Hepatocyte (in vitro differentiated cells): ENCODE measurements at regions not wholly inside any gene's neighbourhood (a gene's known extent, or its start where the extent isn't known, plus 50 kb on each side); places are given as distances from the start of the nearest gene placed in this dataset.
"Not testable (repeated sequence)": the region's sequence is repeated elsewhere in the genome, so short reads cannot be mapped to it uniquely, and the experiment has no call there.

Source experiments
- CTCF ChIP-seq: fragments of 200-600 bp; sonication (generic); IDR thresholded peaks from 2 replicates; pipeline ENCODE4 v1.5.1; 2016; ENCODE audit warnings: antibody characterized with exemption, mild to moderate bottlenecking; ENCODE audit not compliant: poor library complexity
- EZH2 ChIP-seq: fragments of 200-600 bp; sonication (generic); IDR thresholded peaks from 2 replicates; pipeline ENCODE4 v1.6.1; 2016; ENCODE audit warnings: antibody characterized with exemption, mild to moderate bottlenecking, borderline replicate concordance
- EZH2phosphoT487 ChIP-seq: fragments of 200-600 bp; sonication (generic); IDR thresholded peaks from one replicate; pipeline ENCODE4 v1.6.1; 2018; ENCODE audit warnings: antibody characterized with exemption, mild to moderate bottlenecking, low read depth, moderate library complexity; ENCODE audit not compliant: unreplicated experiment, severe bottlenecking

DNA sequence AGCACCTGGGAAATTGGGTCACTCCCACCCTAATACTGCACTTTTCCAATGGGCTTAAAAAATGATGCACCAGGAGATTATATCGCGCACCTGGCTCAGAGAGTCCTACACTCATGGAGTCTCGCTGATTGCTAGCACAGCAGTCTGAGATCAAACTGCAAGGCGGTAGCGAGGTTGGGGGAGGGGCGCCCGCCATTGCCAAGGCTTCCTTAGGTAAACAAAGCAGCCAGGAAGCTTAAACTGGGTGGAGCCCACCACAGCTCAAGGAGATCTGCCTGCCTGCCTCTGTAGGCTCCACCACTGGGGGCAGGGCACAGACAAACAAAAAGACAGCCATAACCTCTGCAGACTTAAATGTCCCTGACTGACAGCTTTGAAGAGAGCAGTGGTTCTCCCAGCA, 497.1 kb downstream of the MAGEE1 start:
- not testable (repeated sequence) for TF ChIP-seq CTCF, EZH2phosphoT487, EZH2
